ENCODE measurements at regions not wholly inside any gene's neighbourhood (a gene's known extent, or its start where the extent isn't known, plus 50 kb on each side); places are given as distances from the start of the nearest gene placed in this dataset.

DNA sequence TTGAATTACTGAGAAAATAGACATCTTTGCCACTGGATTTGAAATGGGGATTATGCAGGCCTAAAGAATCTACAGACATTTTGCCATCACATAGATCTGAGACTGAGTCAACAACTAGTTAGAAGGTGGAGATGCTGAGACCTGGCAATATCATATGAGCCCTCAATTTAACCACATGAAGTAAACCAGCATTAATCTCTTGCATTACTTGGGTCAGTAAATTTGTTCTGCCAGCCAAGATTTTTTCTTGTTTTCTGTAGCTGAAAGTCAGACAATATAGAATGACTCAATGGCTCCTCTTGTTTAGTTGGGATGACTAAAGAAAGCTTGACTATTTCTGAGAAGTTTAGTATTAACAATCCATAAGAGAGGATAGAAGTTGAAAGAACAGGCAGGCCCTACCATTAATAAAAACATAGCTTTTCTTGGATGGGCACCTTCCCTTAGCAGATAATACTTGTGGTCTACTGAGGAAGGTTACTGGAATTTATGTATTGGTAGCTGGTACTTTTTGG is 396.7 kb upstream of the SORCS1 start:
- TF ChIP-seq EZH2 (IDR thresholded peaks at IDR 0.05; ENCODE audit: insufficient read depth, poor library complexity, severe bottlenecking) (no peak), EZH2phosphoT487 (IDR thresholded peaks at IDR 0.05; ENCODE audit: insufficient read depth, low read depth) (no peak)

All from GM23248 (cell line).